HUES48 (cell line): ENCODE measurements at regions not wholly inside any gene's neighbourhood (a gene's known extent, or its start where the extent isn't known, plus 50 kb on each side); places are given as distances from the start of the nearest gene placed in this dataset.

Source experiments
- H3K27ac ChIP-seq: one replicate; pipeline ENCODE4 v1.7.0; 2013; ENCODE audit warnings: low read depth, low read length, inconsistent platforms
- H3K27me3 ChIP-seq: 2 replicates; pipeline ENCODE4 v1.6.1; 2013; ENCODE audit warnings: mild to moderate bottlenecking, low read length; ENCODE audit not compliant: control insufficient read depth, insufficient read depth
- H3K36me3 ChIP-seq: 2 replicates; pipeline ENCODE4 v1.6.1; 2013; ENCODE audit warnings: low read length; ENCODE audit not compliant: control insufficient read depth, insufficient read depth
- H3K4me1 ChIP-seq: 2 replicates; pipeline ENCODE4 v1.6.1; 2013; ENCODE audit warnings: mild to moderate bottlenecking, low read length; ENCODE audit not compliant: control insufficient read depth, insufficient read depth
- H3K4me3 ChIP-seq: 2 replicates; pipeline ENCODE4 v1.5.1; 2013; ENCODE audit warnings: mild to moderate bottlenecking, low read depth, low read length
- H3K9ac ChIP-seq: 2 replicates; pipeline ENCODE4 v1.6.1; 2013; ENCODE audit warnings: mild to moderate bottlenecking, low read depth, low read length, moderate library complexity
- H3K9me3 ChIP-seq: 2 replicates; pipeline ENCODE4 v1.6.1; 2013; ENCODE audit warnings: low read length; ENCODE audit not compliant: control insufficient read depth, insufficient read depth

- Histone ChIP-seq H3K27ac (no peak overlapping the region), H3K9me3 (no peaks in the 10 kb centered on the region), H3K36me3 (no peaks in the 10 kb centered on the region), H3K27me3 (no peaks in the 10 kb centered on the region), H3K4me1 (no peaks in the 10 kb centered on the region), H3K4me3 (no peak overlapping the region), H3K9ac (no peak overlapping the region)
These were observed 391.5 kb upstream of the DAB2 start for GRCh38 chr5:39816156-39816845.

GRCh38 chr5:39815711-39816110, 390.9 kb upstream of the DAB2 start:
- H3K9ac ChIP-seq, result no peak overlapping the region
- H3K9me3 ChIP-seq, result no peaks in the 10 kb centered on the region
- no peak overlapping the region for H3K4me3 ChIP-seq
- no peak overlapping the region for H3K27ac ChIP-seq
- H3K27me3 ChIP-seq, result no peaks in the 10 kb centered on the region
- no peaks in the 10 kb centered on the region for H3K4me1 ChIP-seq
- no peaks in the 10 kb centered on the region for H3K36me3 ChIP-seq

- no peak overlapping the region for H3K4me3 ChIP-seq
- H3K27me3 ChIP-seq, result no peaks in the 10 kb centered on the region
- no peak overlapping the region for H3K9ac ChIP-seq
- no peak overlapping the region for H3K27ac ChIP-seq
- H3K4me1 ChIP-seq, result no peaks in the 10 kb centered on the region
- H3K36me3 ChIP-seq, result no peaks in the 10 kb centered on the region
- H3K9me3 ChIP-seq, result no peaks in the 10 kb centered on the region
These were observed 386.6 kb upstream of the DAB2 start for GRCh38 chr5:39811381-39811780.

- no peak overlapping the region for H3K27ac ChIP-seq
- no peaks in the 10 kb centered on the region for H3K4me1 ChIP-seq
- no peak overlapping the region for H3K4me3 ChIP-seq
- no peaks in the 10 kb centered on the region for H3K36me3 ChIP-seq
- H3K27me3 ChIP-seq, result no peaks in the 10 kb centered on the region
- H3K9me3 ChIP-seq, result no peaks in the 10 kb centered on the region
- H3K9ac ChIP-seq, result no peak overlapping the region
These were observed 383.9 kb upstream of the DAB2 start for GRCh38 chr5:39808656-39809055.

GRCh38 chr5:39801306-39801705, 376.5 kb upstream of the DAB2 start:
- H3K4me1 ChIP-seq, result peaks cover 15% of the 10 kb centered on the region
- H3K27ac ChIP-seq, result no peak overlapping the region
- H3K27me3 ChIP-seq, result no peaks in the 10 kb centered on the region
- H3K9me3 ChIP-seq, result no peaks in the 10 kb centered on the region
- no peaks in the 10 kb centered on the region for H3K36me3 ChIP-seq
- no peak overlapping the region for H3K4me3 ChIP-seq
- no peak overlapping the region for H3K9ac ChIP-seq

GRCh38 chr5:39800042-39800601, 375.3 kb upstream of the DAB2 start:
- Histone ChIP-seq H3K9me3 (no peaks in the 10 kb centered on the region), H3K27ac (peak overlapping the region; percentile 50), H3K4me3 (no peak overlapping the region; the same call in 1 of the 2 replicates), H3K36me3 (no peaks in the 10 kb centered on the region), H3K9ac (no peak overlapping the region), H3K27me3 (no peaks in the 10 kb centered on the region), H3K4me1 (peaks cover 15% of the 10 kb centered on the region)

GRCh38 chr5:39799242-39799641, 374.5 kb upstream of the DAB2 start:
- Histone ChIP-seq H3K36me3 (no peaks in the 10 kb centered on the region), H3K27me3 (no peaks in the 10 kb centered on the region)

GRCh38 chr5:39794513-39795210, 369.9 kb upstream of the DAB2 start:
- no peak overlapping the region for H3K9ac ChIP-seq
- H3K9me3 ChIP-seq, result no peaks in the 10 kb centered on the region
- H3K4me3 ChIP-seq, result no peak overlapping the region
- no peak overlapping the region for H3K27ac ChIP-seq
- H3K36me3 ChIP-seq, result no peaks in the 10 kb centered on the region
- peaks cover 5% of the 10 kb centered on the region for H3K4me1 ChIP-seq
- H3K27me3 ChIP-seq, result no peaks in the 10 kb centered on the region

More at GRCh38 chr5:39799242-39799641, 374.5 kb upstream of the DAB2 start:
- Histone ChIP-seq H3K9me3 (no peaks in the 10 kb centered on the region), H3K4me3 (no peak overlapping the region), H3K9ac (no peak overlapping the region), H3K4me1 (peaks cover 15% of the 10 kb centered on the region), H3K27ac (no peak overlapping the region)

GRCh38 chr5:39785410-39785809, 360.6 kb upstream of the DAB2 start:
- Histone ChIP-seq H3K4me1 (peaks cover 2% of the 10 kb centered on the region), H3K4me3 (no peak overlapping the region), H3K9me3 (peaks cover 9% of the 10 kb centered on the region), H3K27me3 (no peaks in the 10 kb centered on the region), H3K27ac (no peak overlapping the region), H3K9ac (no peak overlapping the region), H3K36me3 (no peaks in the 10 kb centered on the region)

GRCh38 chr5:39783756-39784421, 359.1 kb upstream of the DAB2 start:
- Histone ChIP-seq H3K4me3 (no peak overlapping the region), H3K9me3 (peaks cover 9% of the 10 kb centered on the region), H3K4me1 (peaks cover 8% of the 10 kb centered on the region), H3K27me3 (no peaks in the 10 kb centered on the region), H3K36me3 (no peaks in the 10 kb centered on the region), H3K9ac (no peak overlapping the region), H3K27ac (no peak overlapping the region)

GRCh38 chr5:39780347-39780746, 355.6 kb upstream of the DAB2 start:
- H3K27ac ChIP-seq, result no peak overlapping the region

More at GRCh38 chr5:39780347-39780746, 355.6 kb upstream of the DAB2 start:
- Histone ChIP-seq H3K9ac (no peak overlapping the region), H3K4me1 (peaks cover 8% of the 10 kb centered on the region), H3K36me3 (no peaks in the 10 kb centered on the region), H3K4me3 (no peak overlapping the region), H3K9me3 (no peaks in the 10 kb centered on the region), H3K27me3 (no peaks in the 10 kb centered on the region)
